Loucy (cell line): ENCODE measurements at regions not wholly inside any gene's neighbourhood (a gene's known extent, or its start where the extent isn't known, plus 50 kb on each side); places are given as distances from the start of the nearest gene placed in this dataset.

ENCODE experiments used
- H2AFZ ChIP-seq: fragments of 200-600 bp; sonication (generic); 2 replicates; pipeline ENCODE4 v1.6.0; 2016; ENCODE audit warnings: antibody characterized with exemption, mild to moderate bottlenecking, low read length, moderate library complexity
- H3F3A ChIP-seq: fragments of 200-600 bp; 2 replicates; pipeline ENCODE4 v1.6.0; 2016; ENCODE audit warnings: antibody characterized with exemption, low read depth, mild to moderate bottlenecking
- H3K27me3 ChIP-seq: fragments of 200-600 bp; sonication (generic); 2 replicates; pipeline ENCODE4 v1.6.1; 2014; ENCODE audit warnings: low read length, mild to moderate bottlenecking; ENCODE audit not compliant: insufficient read depth, poor library complexity, severe bottlenecking
- H3K36me3 ChIP-seq: fragments of 200-600 bp; sonication (generic); 2 replicates; pipeline ENCODE4 v1.6.1; 2016; ENCODE audit warnings: low read length; ENCODE audit not compliant: insufficient read depth
- H3K4me1 ChIP-seq: fragments of 200-600 bp; sonication (generic); 2 replicates; pipeline ENCODE4 v1.5.1; 2014; ENCODE audit warnings: low read length, mild to moderate bottlenecking; ENCODE audit not compliant: insufficient read depth, poor library complexity, severe bottlenecking
- H3K4me2 ChIP-seq: fragments of 200-600 bp; sonication (generic); 2 replicates; pipeline ENCODE4 v1.6.0; 2014; ENCODE audit warnings: antibody characterized with exemption, low read length, low read depth, mild to moderate bottlenecking; ENCODE audit not compliant: poor library complexity, severe bottlenecking
- H3K4me3 ChIP-seq: fragments of 200-600 bp; sonication (generic); 2 replicates; pipeline ENCODE4 v1.5.1; 2014; ENCODE audit warnings: low read length, mild to moderate bottlenecking, mixed read lengths; ENCODE audit not compliant: poor library complexity, severe bottlenecking
- H3K79me2 ChIP-seq: fragments of 200-600 bp; sonication (generic); 2 replicates; pipeline ENCODE4 v1.6.1; 2014; ENCODE audit warnings: low read length; ENCODE audit not compliant: insufficient read depth
- H3K9ac ChIP-seq: fragments of 200-600 bp; sonication (generic); 2 replicates; pipeline ENCODE4 v1.6.0; 2014; ENCODE audit warnings: mild to moderate bottlenecking, low read depth, low read length, moderate library complexity; ENCODE audit not compliant: poor library complexity, severe bottlenecking
- H3K9me2 ChIP-seq: fragments of 200-600 bp; sonication (generic); replicated peaks from 2 replicates; pipeline ENCODE4 v1.6.1; 2016; ENCODE audit warnings: low read depth, low read length, mixed read lengths
- H3K9me3 ChIP-seq: fragments of 200-600 bp; sonication (generic); 2 replicates; pipeline ENCODE4 v1.6.1; 2014; ENCODE audit warnings: mild to moderate bottlenecking, antibody characterized with exemption, low read length, low read depth; ENCODE audit not compliant: insufficient read depth
- H4K20me1 ChIP-seq: fragments of 200-600 bp; sonication (generic); 2 replicates; pipeline ENCODE4 v1.6.0; 2014; ENCODE audit warnings: antibody characterized with exemption, low read length, mild to moderate bottlenecking; ENCODE audit not compliant: insufficient read depth, poor library complexity, severe bottlenecking
- CTCF ChIP-seq: fragments of 200-600 bp; sonication (generic); conservative IDR thresholded peaks from 2 replicates; pipeline ENCODE4 v1.5.1; 2014; ENCODE audit warnings: mild to moderate bottlenecking, antibody characterized with exemption, low read length
- EZH2phosphoT487 ChIP-seq: fragments of 200-600 bp; IDR thresholded peaks from 2 replicates; pipeline ENCODE4 v1.6.1; 2018; ENCODE audit warnings: antibody characterized with exemption, mild to moderate bottlenecking, moderate library complexity, borderline replicate concordance

- Histone ChIP-seq H3K79me2 (no peaks in the 10 kb centered on the region), H3K4me3 (no peak overlapping the region), H3K27me3 (no peaks in the 10 kb centered on the region), H3K9me3 (no peaks in the 10 kb centered on the region), H4K20me1 (no peaks in the 10 kb centered on the region), H3K4me2 (no peak overlapping the region), H3K9ac (no peak overlapping the region), H3K9me2 (no peaks in the 10 kb centered on the region), H3K36me3 (no peaks in the 10 kb centered on the region), H2AFZ (no peak overlapping the region), H3K4me1 (no peaks in the 10 kb centered on the region), H3F3A (no peaks in the 10 kb centered on the region)
- no peak for TF ChIP-seq CTCF
- no peak for TF ChIP-seq EZH2phosphoT487
Measured at GRCh38 chr13:67855741-67856238, 625.7 kb upstream of the PCDH9 start.

GRCh38 chr13:67854990-67855389, 624.9 kb upstream of the PCDH9 start:
- H3K4me2 ChIP-seq = no peak overlapping the region
- no peaks in the 10 kb centered on the region for H3K79me2 ChIP-seq
- no peak overlapping the region for H2AFZ ChIP-seq
- no peaks in the 10 kb centered on the region for H3K9me2 ChIP-seq
- no peaks in the 10 kb centered on the region for H3F3A ChIP-seq
- no peak for TF ChIP-seq EZH2phosphoT487
- no peak for TF ChIP-seq CTCF
- H4K20me1 ChIP-seq = no peaks in the 10 kb centered on the region
- H3K9ac ChIP-seq = no peak overlapping the region
- H3K36me3 ChIP-seq = no peaks in the 10 kb centered on the region
- H3K4me3 ChIP-seq = no peak overlapping the region
- no peaks in the 10 kb centered on the region for H3K27me3 ChIP-seq
- H3K4me1 ChIP-seq = no peaks in the 10 kb centered on the region
- H3K9me3 ChIP-seq = no peaks in the 10 kb centered on the region

- TF ChIP-seq CTCF = no peak
- no peak for TF ChIP-seq EZH2phosphoT487
- H3K9ac ChIP-seq = no peak overlapping the region
Measured at GRCh38 chr13:67844574-67844973, 614.4 kb upstream of the PCDH9 start.

More at GRCh38 chr13:67844574-67844973, 614.4 kb upstream of the PCDH9 start:
- Histone ChIP-seq H2AFZ (no peak overlapping the region), H3K36me3 (no peaks in the 10 kb centered on the region), H3K9me3 (no peaks in the 10 kb centered on the region), H3K4me2 (no peak overlapping the region), H3K4me1 (no peaks in the 10 kb centered on the region), H3K9me2 (no peaks in the 10 kb centered on the region), H4K20me1 (no peaks in the 10 kb centered on the region), H3K79me2 (no peaks in the 10 kb centered on the region), H3K4me3 (no peak overlapping the region), H3F3A (no peaks in the 10 kb centered on the region), H3K27me3 (no peaks in the 10 kb centered on the region)
